ENCODE measurements at regions not wholly inside any gene's neighbourhood (a gene's known extent, or its start where the extent isn't known, plus 50 kb on each side); places are given as distances from the start of the nearest gene placed in this dataset.

- TF ChIP-seq CTCF (IDR thresholded peaks at IDR 0.05; ENCODE audit: low read depth, low read length, missing input control), result no peak
- TF ChIP-seq REST (IDR thresholded peaks at IDR 0.05), result no peak
- no peak for TF ChIP-seq TAF1 (conservative IDR thresholded peaks at IDR 0.05)
- no peak for TF ChIP-seq SP1 (IDR thresholded peaks at IDR 0.05)
- TF ChIP-seq MAX (IDR thresholded peaks at IDR 0.05), result no peak
- TF ChIP-seq ATF3 (IDR thresholded peaks at IDR 0.05), result no peak
- no peak for TF ChIP-seq HNF4G (IDR thresholded peaks at IDR 0.05)
- TF ChIP-seq YY1 (IDR thresholded peaks at IDR 0.05), result no peak
- no peak for TF ChIP-seq EGR1 (IDR thresholded peaks at IDR 0.05; ENCODE audit: low read depth in 2 of 2)
- TF ChIP-seq RAD21 (IDR thresholded peaks at IDR 0.05), result no peak
- TF ChIP-seq JUND (IDR thresholded peaks at IDR 0.05), result no peak
Observed at GRCh38 chr2:64792995-64793639, 139.4 kb upstream of the SERTAD2 start.

All from liver (tissue), 3 donors.